PFSK-1 (cell line): ENCODE measurements at regions not wholly inside any gene's neighbourhood (a gene's known extent, or its start where the extent isn't known, plus 50 kb on each side); places are given as distances from the start of the nearest gene placed in this dataset.

Experiments used
- FOXP2 ChIP-seq: optimal IDR thresholded peaks from 2 replicates; pipeline ENCODE3; 2011; ENCODE audit warnings: borderline replicate concordance, control low read depth, inconsistent platforms; ENCODE audit not compliant: insufficient read depth; ENCODE audit errors: extremely low read length, extremely low read depth
- POLR2AphosphoS5 ChIP-seq: IDR thresholded peaks from 2 replicates; pipeline ENCODE4 v1.6.1; 2012; ENCODE audit warnings: low read depth, mild to moderate bottlenecking, control low read depth, low read length, moderate library complexity
- SIN3A ChIP-seq: IDR thresholded peaks from 2 replicates; pipeline ENCODE4 v1.6.1; 2012; ENCODE audit warnings: mild to moderate bottlenecking, low read length, moderate library complexity, borderline replicate concordance; ENCODE audit not compliant: insufficient read depth
- TAF1 ChIP-seq: IDR thresholded peaks from 2 replicates; pipeline ENCODE4 v1.6.1; 2012; ENCODE audit warnings: low read length, control low read depth, borderline replicate concordance; ENCODE audit not compliant: insufficient read depth
- TF ChIP-seq, protein P1 (sequence below), 2 experiments: IDR thresholded peaks; 2 replicates each; pipeline versions ENCODE4 v1.6.1 to v1.8.0; 2011 to 2012; ENCODE audit warnings: low read depth in 2 of 2, low read length in 2 of 2, control low read depth in 1 of 2, inconsistent platforms in 1 of 2, mild to moderate bottlenecking in 1 of 2, moderate library complexity in 1 of 2; ENCODE audit not compliant: insufficient read depth in 1 of 2

DNA sequence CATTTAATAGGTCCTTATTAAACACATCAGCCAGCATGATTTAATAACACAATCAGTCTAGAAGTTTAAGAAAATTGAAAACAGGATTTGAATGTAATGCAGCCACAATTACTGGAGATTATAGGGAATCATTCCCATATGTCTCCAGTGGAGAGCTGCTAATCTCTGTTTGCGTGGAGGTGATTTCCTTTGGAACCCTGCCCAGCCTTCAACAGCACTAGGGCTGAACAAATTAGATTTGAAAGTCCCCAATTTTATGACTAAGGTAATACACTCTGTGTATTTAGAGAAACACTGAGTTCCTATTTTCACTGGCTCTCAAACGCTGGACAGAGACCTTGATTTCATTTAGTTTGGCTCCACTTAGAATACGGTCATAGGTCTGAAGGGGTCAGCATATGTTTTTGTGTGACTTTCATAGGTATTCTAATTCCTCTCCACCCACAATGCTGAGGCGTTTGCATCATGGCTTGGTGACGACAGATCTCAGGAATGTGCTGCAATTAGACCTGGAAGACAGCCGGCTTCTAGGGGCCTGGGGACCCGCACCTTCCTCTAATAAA lies 508.3 kb downstream of the EBF1 start:
- TF ChIP-seq FOXP2: no peak
- TF ChIP-seq POLR2AphosphoS5: peak; percentile 52; the same call in 1 of the 2 replicates
- TF ChIP-seq, protein P1, sequence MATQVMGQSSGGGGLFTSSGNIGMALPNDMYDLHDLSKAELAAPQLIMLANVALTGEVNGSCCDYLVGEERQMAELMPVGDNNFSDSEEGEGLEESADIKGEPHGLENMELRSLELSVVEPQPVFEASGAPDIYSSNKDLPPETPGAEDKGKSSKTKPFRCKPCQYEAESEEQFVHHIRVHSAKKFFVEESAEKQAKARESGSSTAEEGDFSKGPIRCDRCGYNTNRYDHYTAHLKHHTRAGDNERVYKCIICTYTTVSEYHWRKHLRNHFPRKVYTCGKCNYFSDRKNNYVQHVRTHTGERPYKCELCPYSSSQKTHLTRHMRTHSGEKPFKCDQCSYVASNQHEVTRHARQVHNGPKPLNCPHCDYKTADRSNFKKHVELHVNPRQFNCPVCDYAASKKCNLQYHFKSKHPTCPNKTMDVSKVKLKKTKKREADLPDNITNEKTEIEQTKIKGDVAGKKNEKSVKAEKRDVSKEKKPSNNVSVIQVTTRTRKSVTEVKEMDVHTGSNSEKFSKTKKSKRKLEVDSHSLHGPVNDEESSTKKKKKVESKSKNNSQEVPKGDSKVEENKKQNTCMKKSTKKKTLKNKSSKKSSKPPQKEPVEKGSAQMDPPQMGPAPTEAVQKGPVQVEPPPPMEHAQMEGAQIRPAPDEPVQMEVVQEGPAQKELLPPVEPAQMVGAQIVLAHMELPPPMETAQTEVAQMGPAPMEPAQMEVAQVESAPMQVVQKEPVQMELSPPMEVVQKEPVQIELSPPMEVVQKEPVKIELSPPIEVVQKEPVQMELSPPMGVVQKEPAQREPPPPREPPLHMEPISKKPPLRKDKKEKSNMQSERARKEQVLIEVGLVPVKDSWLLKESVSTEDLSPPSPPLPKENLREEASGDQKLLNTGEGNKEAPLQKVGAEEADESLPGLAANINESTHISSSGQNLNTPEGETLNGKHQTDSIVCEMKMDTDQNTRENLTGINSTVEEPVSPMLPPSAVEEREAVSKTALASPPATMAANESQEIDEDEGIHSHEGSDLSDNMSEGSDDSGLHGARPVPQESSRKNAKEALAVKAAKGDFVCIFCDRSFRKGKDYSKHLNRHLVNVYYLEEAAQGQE (IDR thresholded peaks at IDR 0.05; ENCODE audit: insufficient read depth in 1 of 2, low read depth in 2 of 2, low read length in 2 of 2): peak; percentile 68 to 88
- TF ChIP-seq SIN3A: peak; percentile 54; the same call in 1 of the 2 replicates
- no peak for TF ChIP-seq TAF1

DNA sequence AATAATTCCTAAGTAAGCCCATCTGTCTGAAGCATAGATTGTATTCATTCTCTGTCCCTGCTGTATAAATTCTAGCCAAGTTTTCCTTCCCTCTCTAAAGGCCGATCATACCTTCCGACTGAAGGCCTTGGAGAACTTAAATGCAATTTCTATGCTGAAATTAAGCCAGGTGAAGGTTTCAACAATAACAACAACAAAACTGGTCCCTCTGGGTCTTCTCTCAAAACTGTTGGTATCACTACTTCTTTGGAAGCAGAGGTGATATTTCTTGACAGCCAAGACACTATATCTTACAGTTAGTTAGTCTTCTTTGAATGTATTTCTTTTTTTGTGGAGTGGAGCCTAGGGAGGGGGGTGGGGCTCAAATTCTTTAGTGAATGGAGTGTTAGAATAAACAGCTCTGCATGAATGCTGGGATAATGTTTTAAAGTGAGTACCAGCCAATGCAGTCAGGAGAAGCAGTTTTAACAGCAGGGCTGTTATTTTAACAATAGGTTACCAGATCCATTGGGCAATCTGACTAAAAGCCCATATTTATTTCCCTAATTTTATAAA lies 508.9 kb downstream of the EBF1 start:
- peak; percentile 21; the same call in 1 of the 2 replicates for TF ChIP-seq TAF1
- no peak for TF ChIP-seq FOXP2

DNA sequence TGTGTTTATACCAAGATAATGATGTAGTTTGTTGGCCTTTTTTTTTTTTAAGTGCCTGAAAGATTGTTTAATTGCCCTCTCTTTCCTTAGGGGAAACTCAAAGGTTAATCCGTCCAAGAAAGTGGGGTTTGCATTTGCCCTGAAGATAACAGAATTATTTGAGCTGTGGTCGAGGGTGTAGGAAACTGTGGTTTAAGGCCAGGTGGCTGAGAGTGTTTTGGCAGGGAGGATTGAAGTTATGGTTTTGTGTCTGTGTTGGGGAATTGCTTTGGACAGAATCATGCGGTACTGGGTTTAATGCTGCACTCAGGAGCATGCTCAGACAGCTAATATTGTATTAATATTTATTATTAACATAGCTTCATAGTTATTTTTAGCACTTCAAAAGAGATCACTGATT lies 509.8 kb downstream of the EBF1 start:
- TF ChIP-seq, protein P1 (IDR thresholded peaks at IDR 0.05; ENCODE audit: insufficient read depth in 1 of 2, low read depth in 2 of 2, low read length in 2 of 2): no peak
- TF ChIP-seq TAF1: no peak

DNA sequence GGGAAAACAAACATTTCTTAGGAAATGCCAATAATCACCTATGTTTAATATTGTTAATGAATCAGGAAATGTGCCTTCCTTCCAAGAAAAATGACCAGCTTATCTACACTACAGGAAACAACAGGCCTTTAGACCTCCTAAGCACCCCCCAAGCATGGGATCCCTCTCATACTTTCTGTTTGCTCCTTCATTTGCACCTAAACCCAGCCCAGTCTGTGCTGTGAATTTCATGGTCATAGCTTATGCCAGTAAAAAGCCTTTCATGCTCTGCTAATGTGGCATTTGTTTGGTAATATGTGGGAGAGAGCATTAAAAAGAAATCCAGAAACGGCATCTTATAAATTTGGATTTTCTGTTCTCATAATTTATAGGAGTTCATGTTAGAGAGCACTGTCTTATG lies 511.1 kb downstream of the EBF1 start:
- TF ChIP-seq POLR2AphosphoS5 (no peak), SIN3A (no peak), FOXP2 (no peak), TAF1 (no peak)
- TF ChIP-seq, protein P1 (IDR thresholded peaks at IDR 0.05; ENCODE audit: insufficient read depth in 1 of 2, low read depth in 2 of 2, low read length in 2 of 2): no peak

DNA sequence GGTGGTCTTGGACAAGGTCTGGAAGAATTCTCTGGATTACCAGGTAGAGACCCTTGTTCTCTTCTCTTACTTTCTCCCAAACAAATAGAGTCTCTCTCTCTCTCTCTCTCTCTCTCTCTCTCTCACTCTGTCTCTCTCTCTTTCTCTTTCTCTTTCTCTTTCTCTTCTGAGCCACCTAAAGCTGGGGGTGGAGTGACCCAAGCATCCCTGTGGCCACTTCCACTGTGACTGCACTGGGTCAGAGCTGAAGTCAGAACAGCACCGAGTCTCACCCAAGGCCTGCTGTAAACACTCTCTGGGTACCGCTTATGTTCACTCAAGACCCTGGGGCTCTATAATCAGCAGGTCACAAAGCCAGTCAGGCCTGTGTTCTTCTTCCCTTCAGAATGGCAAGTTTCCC lies 513.7 kb downstream of the EBF1 start:
- TF ChIP-seq, protein P1 (IDR thresholded peaks at IDR 0.05; ENCODE audit: insufficient read depth in 1 of 2, low read depth in 2 of 2, low read length in 2 of 2): no peak
- TF ChIP-seq POLR2AphosphoS5 (no peak), SIN3A (no peak), FOXP2 (no peak), TAF1 (no peak)
